ENCODE measurements at regions not wholly inside any gene's neighbourhood (a gene's known extent, or its start where the extent isn't known, plus 50 kb on each side); places are given as distances from the start of the nearest gene placed in this dataset.

DNA sequence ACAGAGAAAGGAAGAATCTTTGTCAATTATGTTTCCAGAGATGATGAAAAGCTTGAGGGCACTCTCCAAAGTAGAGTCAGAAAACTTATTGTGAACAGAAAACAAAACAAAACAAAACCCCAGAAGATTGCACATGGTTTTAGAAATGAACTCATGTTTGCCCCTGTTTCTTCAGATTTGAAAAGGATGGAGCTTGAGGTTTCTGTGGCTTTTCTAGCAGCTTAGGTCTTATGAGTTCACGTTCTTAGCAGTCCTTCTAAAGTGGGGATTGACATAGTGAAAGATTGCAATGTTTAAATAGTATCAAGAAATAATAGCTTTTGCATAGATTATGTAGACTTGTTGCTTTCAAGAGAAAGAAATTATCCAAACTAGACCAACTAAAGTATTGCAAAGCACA is 421.8 kb downstream of the GBA3 start:
- 38 to 43% methylated on average over 1 of the region's 1 CpG for WGBS, 2 donors
- Histone ChIP-seq H3K9me3 (no peaks in the 10 kb centered on the region), H3K27me3 (no peaks in the 10 kb centered on the region), H3K27ac (no peak overlapping the region), H3K36me3 (no peaks in the 10 kb centered on the region), H3K4me1 (no peaks in the 10 kb centered on the region), H3K4me3 (no peak overlapping the region)
- TF ChIP-seq CTCF (IDR thresholded peaks at IDR 0.05) (no peak), POLR2A (IDR thresholded peaks at IDR 0.05) (no peak)
- DNase-seq, result no peak
- intact Hi-C loops (cut with DNase I), result no loop called here

- H3K4me3 ChIP-seq, result no peak overlapping the region
- H3K4me1 ChIP-seq, result no peaks in the 10 kb centered on the region
- no peak for DNase-seq
- TF ChIP-seq CTCF (IDR thresholded peaks at IDR 0.05) (no peak), POLR2A (IDR thresholded peaks at IDR 0.05) (no peak)
- no peaks in the 10 kb centered on the region for H3K27me3 ChIP-seq
- no peak overlapping the region for H3K27ac ChIP-seq
- WGBS, 2 donors, result 64 to 79% methylated on average over 2 of the region's 2 CpGs
- no peaks in the 10 kb centered on the region for H3K9me3 ChIP-seq
- intact Hi-C loops (cut with DNase I), result no loop called here
- H3K36me3 ChIP-seq, result no peaks in the 10 kb centered on the region
Observed at GRCh38 chr4:23113104-23113503, 420.4 kb downstream of the GBA3 start.

DNA sequence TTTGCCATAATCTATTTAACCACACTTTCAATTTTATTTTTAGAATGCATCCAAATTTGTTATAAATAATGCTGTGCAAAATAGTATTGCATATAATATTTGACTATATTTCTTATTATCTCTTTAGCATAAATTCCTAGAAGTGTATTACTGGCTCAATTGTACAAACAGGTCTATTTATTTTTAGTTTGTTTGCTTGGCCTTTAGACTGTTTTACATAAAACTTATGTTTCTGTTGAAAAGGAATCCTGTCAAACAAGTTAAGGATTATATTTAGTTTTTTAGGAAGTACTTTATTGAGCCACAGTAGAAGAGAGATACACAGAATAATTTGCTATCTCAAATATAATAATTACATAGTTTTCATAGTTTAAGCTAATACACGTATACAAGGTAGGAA is 413.8 kb downstream of the GBA3 start:
- WGBS, 2 donors, result 48 to 76% methylated on average over 1 of the region's 1 CpG
- Histone ChIP-seq H3K4me3 (no peak overlapping the region), H3K4me1 (no peaks in the 10 kb centered on the region), H3K9me3 (no peaks in the 10 kb centered on the region), H3K27ac (no peak overlapping the region), H3K36me3 (no peaks in the 10 kb centered on the region), H3K27me3 (no peaks in the 10 kb centered on the region)
- intact Hi-C loops (cut with DNase I), result no loop called here
- TF ChIP-seq CTCF (IDR thresholded peaks at IDR 0.05), result no peak
- no peak for DNase-seq

- Histone ChIP-seq H3K4me1 (no peaks in the 10 kb centered on the region), H3K9me3 (no peaks in the 10 kb centered on the region), H3K27ac (no peak overlapping the region), H3K36me3 (no peaks in the 10 kb centered on the region), H3K27me3 (no peaks in the 10 kb centered on the region), H3K4me3 (no peak overlapping the region)
- TF ChIP-seq POLR2A (IDR thresholded peaks at IDR 0.05), result no peak
- TF ChIP-seq CTCF (IDR thresholded peaks at IDR 0.05), result no peak
- intact Hi-C loops (cut with DNase I), result no loop called here
- DNase-seq, result no peak
- 82 to 84% methylated on average over 2 of the region's 2 CpGs for WGBS, 2 donors
Observed at GRCh38 chr4:23105759-23106370, 413.1 kb downstream of the GBA3 start.

- intact Hi-C loops (cut with DNase I), result no loop called here
- H3K4me1 ChIP-seq, result no peaks in the 10 kb centered on the region
- H3K36me3 ChIP-seq, result no peaks in the 10 kb centered on the region
- H3K9me3 ChIP-seq, result peaks cover 0 to 7% (median 0%) of the 10 kb centered on the region in 3 donors
- 61 to 63% methylated on average over 6 of the region's 6 CpGs for WGBS, 2 donors
- no peak overlapping the region for H3K27ac ChIP-seq
- H3K27me3 ChIP-seq, result no peaks in the 10 kb centered on the region
- no peak for DNase-seq
- no peak for TF ChIP-seq CTCF (IDR thresholded peaks at IDR 0.05)
- TF ChIP-seq POLR2A (IDR thresholded peaks at IDR 0.05), result no peak
- no peak overlapping the region for H3K4me3 ChIP-seq
Observed at GRCh38 chr4:23097251-23097650, 404.5 kb downstream of the GBA3 start.
